Karpas-422 (cell line): ENCODE measurements at regions not wholly inside any gene's neighbourhood (a gene's known extent, or its start where the extent isn't known, plus 50 kb on each side); places are given as distances from the start of the nearest gene placed in this dataset.
A peak's percentile ranks its signal among the peaks of the same experiment; 100 is the strongest.
"Not testable (repeated sequence)": the region's sequence is repeated elsewhere in the genome, so short reads cannot be mapped to it uniquely, and the experiment has no call there.

Experiments used
- DNase-seq: peaks from one replicate; pipeline ENCODE4 v3.0.0-alpha.2; 2015
- H2AFZ ChIP-seq: fragments of 200-600 bp; sonication (generic); 2 replicates; pipeline ENCODE4 v1.6.1; 2014; ENCODE audit warnings: antibody characterized with exemption, low read length, mixed read lengths
- H3K27ac ChIP-seq: fragments of 200-600 bp; sonication (generic); 2 replicates; pipeline ENCODE4 v1.5.1; 2014; ENCODE audit warnings: mild to moderate bottlenecking, low read length, moderate library complexity
- H3K27me3 ChIP-seq: fragments of 200-600 bp; sonication (generic); 2 replicates; pipeline ENCODE4 v1.6.1; 2014; ENCODE audit warnings: low read length, mixed read lengths
- H3K36me3 ChIP-seq: fragments of 200-600 bp; sonication (generic); 2 replicates; pipeline ENCODE4 v1.6.1; 2014; ENCODE audit warnings: low read length, mixed read lengths; ENCODE audit not compliant: insufficient read depth
- H3K4me1 ChIP-seq: fragments of 200-600 bp; sonication (generic); 2 replicates; pipeline ENCODE4 v1.6.1; 2014; ENCODE audit warnings: mild to moderate bottlenecking, low read length, mixed read lengths
- H3K4me2 ChIP-seq: fragments of 200-600 bp; sonication (generic); 2 replicates; pipeline ENCODE4 v1.6.1; 2014; ENCODE audit warnings: low read length, low read depth, mild to moderate bottlenecking; ENCODE audit not compliant: poor library complexity, severe bottlenecking
- H3K4me3 ChIP-seq: fragments of 200-600 bp; sonication (generic); 2 replicates; pipeline ENCODE4 v1.5.1; 2014; ENCODE audit warnings: mild to moderate bottlenecking, antibody characterized with exemption, low read length, mixed read lengths
- H3K79me2 ChIP-seq: fragments of 200-600 bp; sonication (generic); 2 replicates; pipeline ENCODE4 v1.6.1; 2014; ENCODE audit warnings: mild to moderate bottlenecking, low read length, mixed read lengths
- H3K9ac ChIP-seq: fragments of 200-600 bp; sonication (generic); 2 replicates; pipeline ENCODE4 v1.6.0; 2014; ENCODE audit warnings: low read length
- H3K9me2 ChIP-seq: fragments of 200-600 bp; sonication (generic), shearing (Covaris generic); replicated peaks from 2 replicates; pipeline ENCODE4 v1.6.0; 2014; ENCODE audit warnings: mild to moderate bottlenecking, low read length, moderate library complexity; ENCODE audit not compliant: insufficient read depth
- H3K9me3 ChIP-seq: fragments of 300-700, 200-600 bp; sonication (generic); 2 replicates; pipeline ENCODE4 v1.6.1; 2014; ENCODE audit warnings: low read length, mixed read lengths
- H4K20me1 ChIP-seq: fragments of 200-600 bp; sonication (generic); 2 replicates; pipeline ENCODE4 v1.6.1; 2014; ENCODE audit warnings: mild to moderate bottlenecking, antibody characterized with exemption, low read length, low read depth; ENCODE audit not compliant: insufficient read depth

DNA sequence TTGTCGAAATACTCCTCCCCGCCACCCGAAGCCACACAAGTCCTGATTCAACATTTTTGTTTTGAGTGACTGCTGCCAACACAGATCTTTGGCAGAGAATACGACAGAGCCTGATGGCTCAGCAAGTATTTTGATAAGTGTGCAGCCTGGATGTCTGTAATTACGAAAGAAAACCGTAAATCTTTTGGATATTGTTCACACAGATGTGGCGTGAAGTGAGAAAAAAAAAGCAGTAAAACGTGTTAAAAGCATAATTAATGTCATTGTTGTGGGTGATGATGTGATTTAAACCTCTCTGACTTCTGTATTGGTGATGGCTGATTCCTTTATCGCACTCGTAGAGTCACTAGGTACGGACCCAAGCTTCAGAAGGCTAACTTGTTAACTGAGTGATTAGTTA lies 98.7 kb downstream of the PHETA1 start:
- no peak overlapping the region for H3K27ac ChIP-seq
- H2AFZ ChIP-seq = no peak overlapping the region
- no peaks in the 10 kb centered on the region for H3K27me3 ChIP-seq
- no peaks in the 10 kb centered on the region for H4K20me1 ChIP-seq
- H3K36me3 ChIP-seq = no peaks in the 10 kb centered on the region
- no peaks in the 10 kb centered on the region for H3K9me3 ChIP-seq
- no peaks in the 10 kb centered on the region for H3K4me1 ChIP-seq
- H3K4me3 ChIP-seq = no peak overlapping the region
- no peaks in the 10 kb centered on the region for H3K9me2 ChIP-seq
- H3K4me2 ChIP-seq = no peak overlapping the region
- H3K9ac ChIP-seq = no peak overlapping the region
- DNase-seq = no peak
- H3K79me2 ChIP-seq = no peaks in the 10 kb centered on the region

GRCh38 chr12:111269718-111270117 lies 99.2 kb downstream of the PHETA1 start:
- no peaks in the 10 kb centered on the region for H4K20me1 ChIP-seq
- no peak overlapping the region for H3K27ac ChIP-seq
- H2AFZ ChIP-seq = no peak overlapping the region
- H3K9ac ChIP-seq = no peak overlapping the region
- no peaks in the 10 kb centered on the region for H3K79me2 ChIP-seq
- no peaks in the 10 kb centered on the region for H3K27me3 ChIP-seq
- H3K9me2 ChIP-seq = no peaks in the 10 kb centered on the region
- DNase-seq = no peak
- H3K4me2 ChIP-seq = no peak overlapping the region
- H3K4me1 ChIP-seq = no peaks in the 10 kb centered on the region
- H3K36me3 ChIP-seq = no peaks in the 10 kb centered on the region
- H3K4me3 ChIP-seq = no peak overlapping the region
- no peaks in the 10 kb centered on the region for H3K9me3 ChIP-seq

- no peak overlapping the region for H3K4me2 ChIP-seq
- no peak overlapping the region for H3K27ac ChIP-seq
- H3K79me2 ChIP-seq = no peaks in the 10 kb centered on the region
- no peak overlapping the region for H2AFZ ChIP-seq
- no peaks in the 10 kb centered on the region for H3K4me1 ChIP-seq
- peak; percentile 60 for DNase-seq
- H3K9me2 ChIP-seq = no peaks in the 10 kb centered on the region
- no peaks in the 10 kb centered on the region for H3K9me3 ChIP-seq
- H4K20me1 ChIP-seq = no peaks in the 10 kb centered on the region
- no peak overlapping the region for H3K9ac ChIP-seq
- H3K4me3 ChIP-seq = no peak overlapping the region
- no peaks in the 10 kb centered on the region for H3K27me3 ChIP-seq
- H3K36me3 ChIP-seq = no peaks in the 10 kb centered on the region
These were observed 99.9 kb downstream of the PHETA1 start for GRCh38 chr12:111268738-111269572.

DNA sequence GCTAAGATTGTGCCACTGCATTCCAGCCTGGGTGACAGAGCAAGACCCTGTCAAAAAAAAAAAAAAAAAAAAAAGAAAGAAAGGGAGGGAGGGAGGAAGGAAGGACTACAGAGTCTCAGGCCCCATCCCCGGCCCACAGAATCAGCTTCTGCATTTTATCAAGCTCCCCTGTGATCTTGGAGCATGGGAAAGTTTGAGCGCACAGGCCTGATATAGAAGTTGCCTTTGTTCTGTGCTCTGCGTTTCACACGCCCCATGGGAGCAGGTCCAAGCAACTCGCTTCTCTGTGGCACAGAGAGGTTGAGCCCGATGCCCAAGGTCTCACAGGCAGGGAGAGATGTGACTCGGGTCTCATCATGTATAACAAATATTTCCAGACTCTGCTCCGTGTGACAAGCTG lies 101.8 kb downstream of the PHETA1 start:
- Histone ChIP-seq H4K20me1 (no peaks in the 10 kb centered on the region), H3K36me3 (no peaks in the 10 kb centered on the region), H3K9ac (no peak overlapping the region), H3K9me2 (no peaks in the 10 kb centered on the region), H3K4me1 (no peaks in the 10 kb centered on the region), H2AFZ (no peak overlapping the region), H3K27ac (no peak overlapping the region), H3K4me3 (no peak overlapping the region), H3K27me3 (no peaks in the 10 kb centered on the region), H3K79me2 (no peaks in the 10 kb centered on the region), H3K4me2 (no peak overlapping the region), H3K9me3 (no peaks in the 10 kb centered on the region)
- no peak for DNase-seq

GRCh38 chr12:111261911-111262676 lies 106.8 kb downstream of the PHETA1 start:
- no peak for DNase-seq
- Histone ChIP-seq H3K9ac (no peak overlapping the region), H3K4me1 (no peaks in the 10 kb centered on the region), H3K79me2 (no peaks in the 10 kb centered on the region), H3K27me3 (no peaks in the 10 kb centered on the region), H3K9me2 (no peaks in the 10 kb centered on the region), H2AFZ (no peak overlapping the region), H3K9me3 (no peaks in the 10 kb centered on the region), H4K20me1 (no peaks in the 10 kb centered on the region), H3K4me3 (no peak overlapping the region), H3K27ac (no peak overlapping the region), H3K36me3 (no peaks in the 10 kb centered on the region), H3K4me2 (no peak overlapping the region)

DNA sequence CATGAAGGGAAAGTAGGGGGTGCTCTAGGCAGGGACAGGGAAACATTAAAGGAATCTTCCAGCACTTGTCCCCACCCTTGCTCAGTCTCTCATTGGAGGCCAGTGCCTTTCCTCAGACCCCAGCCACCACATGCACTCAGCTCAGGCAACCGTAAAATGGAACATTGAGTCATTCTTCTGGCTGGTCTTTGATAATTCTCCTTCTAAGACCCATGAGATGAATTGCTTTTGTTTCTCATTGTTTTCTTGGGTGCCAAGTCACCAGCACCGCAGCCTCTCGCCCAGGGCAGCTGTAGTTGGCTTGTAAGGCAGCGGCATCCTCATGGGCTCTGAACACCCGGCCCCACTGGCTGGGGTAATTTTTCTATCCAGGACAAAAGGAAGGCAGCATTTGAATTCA lies 108.2 kb downstream of the PHETA1 start:
- Histone ChIP-seq H3K36me3 (no peaks in the 10 kb centered on the region), H3K27me3 (no peaks in the 10 kb centered on the region), H3K4me3 (no peak overlapping the region), H3K4me2 (no peak overlapping the region), H3K27ac (no peak overlapping the region), H3K79me2 (no peaks in the 10 kb centered on the region), H4K20me1 (no peaks in the 10 kb centered on the region), H3K9ac (no peak overlapping the region), H3K9me2 (no peaks in the 10 kb centered on the region), H3K9me3 (no peaks in the 10 kb centered on the region), H2AFZ (no peak overlapping the region), H3K4me1 (no peaks in the 10 kb centered on the region)
- no peak for DNase-seq

DNA sequence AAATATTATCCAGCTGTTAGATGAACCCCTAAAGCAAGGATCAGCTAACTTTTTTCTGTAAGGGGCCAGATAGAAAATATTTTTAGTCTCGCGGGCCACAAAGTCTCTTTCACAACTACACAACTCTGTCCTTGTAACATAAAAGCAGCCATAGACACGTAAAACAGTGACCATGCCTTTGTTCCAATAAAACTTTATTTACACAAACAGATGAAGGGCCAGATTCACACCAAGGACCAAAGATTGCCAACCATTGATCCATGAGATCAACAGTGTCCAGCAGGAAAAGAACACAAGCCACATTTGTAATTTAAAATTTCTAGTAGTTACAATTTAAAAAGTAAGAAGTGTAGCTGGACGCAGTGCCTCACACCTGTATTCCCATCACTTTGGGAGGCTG lies 109.7 kb downstream of the PHETA1 start:
- Histone ChIP-seq H2AFZ (no peak overlapping the region), H3K9ac (no peak overlapping the region), H3K4me3 (no peak overlapping the region), H4K20me1 (no peaks in the 10 kb centered on the region), H3K36me3 (no peaks in the 10 kb centered on the region), H3K4me1 (no peaks in the 10 kb centered on the region), H3K27me3 (no peaks in the 10 kb centered on the region), H3K4me2 (no peak overlapping the region), H3K9me3 (no peaks in the 10 kb centered on the region), H3K27ac (no peak overlapping the region), H3K9me2 (no peaks in the 10 kb centered on the region), H3K79me2 (no peaks in the 10 kb centered on the region)
- DNase-seq = no peak

DNA sequence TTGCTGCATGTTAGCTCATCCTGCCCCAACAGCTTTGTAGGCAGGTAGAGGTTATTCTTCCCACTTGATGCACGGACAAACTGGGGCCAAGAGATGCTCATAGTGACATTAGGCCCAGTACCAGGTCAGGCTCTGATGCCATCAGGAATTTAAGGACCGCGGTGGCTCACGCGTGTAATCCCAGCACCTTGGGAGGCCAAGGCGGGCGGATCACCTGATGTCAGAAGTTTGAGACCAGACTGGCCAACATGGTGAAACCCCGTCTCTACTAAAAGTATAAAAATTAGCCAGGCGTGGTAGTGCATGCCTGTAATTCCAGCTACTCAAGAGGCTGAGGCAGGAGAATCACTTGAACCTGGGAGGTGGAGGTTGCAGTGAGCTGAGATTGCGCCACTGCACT lies 110.8 kb downstream of the PHETA1 start:
- not testable (repeated sequence) for H4K20me1 ChIP-seq, H3K79me2 ChIP-seq, H3K4me1 ChIP-seq, H3K9me3 ChIP-seq, H3K27ac ChIP-seq, H2AFZ ChIP-seq, DNase-seq, H3K4me3 ChIP-seq, H3K9me2 ChIP-seq, H3K4me2 ChIP-seq, H3K36me3 ChIP-seq, H3K9ac ChIP-seq, H3K27me3 ChIP-seq
